ELF-1 (cell line): ENCODE measurements at regions not wholly inside any gene's neighbourhood (a gene's known extent, or its start where the extent isn't known, plus 50 kb on each side); places are given as distances from the start of the nearest gene placed in this dataset.

Experiments
- DNase-seq: peaks from one replicate; pipeline ENCODE4 v3.0.0-alpha.2; 2016; ENCODE audit warnings: low read depth, low spot score

DNA sequence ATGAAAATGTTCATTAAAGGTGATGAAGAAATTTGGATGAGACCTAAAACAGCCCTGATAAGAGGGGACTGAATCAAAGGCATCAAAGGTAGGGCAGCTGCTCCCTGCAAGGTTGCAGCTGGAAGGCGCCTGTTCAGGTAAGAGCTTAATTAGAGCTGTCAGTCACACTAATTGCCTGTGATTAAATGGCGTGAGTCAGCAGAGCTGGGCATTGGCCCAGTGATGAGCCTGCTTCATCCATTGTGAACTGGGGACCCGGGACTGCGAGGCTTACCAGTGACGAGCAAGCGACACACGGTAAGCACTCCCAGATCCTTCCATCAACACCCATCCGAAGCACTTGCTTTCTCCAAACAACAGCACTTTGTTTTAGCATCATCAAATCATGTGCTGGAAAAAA, 621.5 kb upstream of the CDH4 start:
- peak; percentile 81 for DNase-seq

DNA sequence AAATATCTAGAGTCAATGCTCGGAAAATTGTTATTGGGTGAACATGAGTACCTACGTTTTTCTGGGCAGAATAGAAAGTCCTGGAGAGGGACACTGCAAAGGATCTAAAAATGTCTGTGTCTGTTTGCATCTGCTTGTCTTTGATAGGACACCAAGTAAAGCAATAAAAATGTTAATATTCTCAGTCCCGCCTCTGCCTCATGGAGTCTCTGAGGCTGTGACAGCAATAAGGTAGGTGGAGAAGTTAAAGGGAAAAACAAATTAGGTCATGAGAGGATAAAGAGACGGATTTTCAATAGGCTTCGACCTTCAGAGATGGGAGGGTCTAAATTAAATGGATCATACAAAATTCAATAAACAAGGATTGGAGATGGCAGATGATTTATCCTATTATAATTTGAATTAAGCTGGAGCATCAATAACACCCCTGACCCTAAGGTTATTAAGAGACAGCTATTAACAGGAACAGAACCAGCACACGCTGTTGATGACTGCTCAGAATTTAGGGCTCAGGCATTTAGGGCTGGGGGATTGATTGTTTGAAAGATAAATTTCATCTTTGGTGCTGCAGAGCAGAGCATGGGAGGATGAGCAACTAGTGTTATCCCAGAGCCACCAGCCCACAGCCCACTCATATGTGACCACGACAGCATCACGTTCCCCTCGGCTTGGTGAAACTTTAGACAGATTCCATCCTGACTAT, 620.3 kb upstream of the CDH4 start:
- DNase-seq: no peak

GRCh38 chr20:60632391-60633262, 619.4 kb upstream of the CDH4 start:
- DNase-seq: no peak

GRCh38 chr20:60634491-60635172, 617.4 kb upstream of the CDH4 start:
- no peak for DNase-seq

DNA sequence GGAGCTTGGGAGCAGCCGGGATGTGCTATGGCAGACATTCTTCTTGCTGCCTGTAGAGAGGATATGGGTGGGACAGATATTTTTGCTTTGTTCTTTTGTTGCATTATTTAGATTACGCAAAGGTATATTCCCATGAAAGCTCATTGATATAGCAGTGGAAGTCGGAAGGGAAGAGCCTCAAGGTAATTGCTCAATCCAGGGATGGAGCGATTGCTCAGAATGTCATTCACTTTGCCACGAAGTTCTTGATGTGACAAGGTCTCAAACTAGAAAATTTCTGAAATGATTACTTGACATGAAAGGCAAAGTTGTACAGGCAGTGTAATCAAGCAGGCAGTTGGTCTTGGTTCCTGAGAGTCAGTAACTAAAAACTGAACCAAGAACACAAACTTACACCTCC, 615.6 kb upstream of the CDH4 start:
- no peak for DNase-seq

- no peak for DNase-seq
These were observed 614.3 kb upstream of the CDH4 start for GRCh38 chr20:60637801-60638200.

GRCh38 chr20:60638430-60639098, 613.5 kb upstream of the CDH4 start:
- no peak for DNase-seq

GRCh38 chr20:60641879-60642447, 610.1 kb upstream of the CDH4 start:
- DNase-seq: no peak

- DNase-seq: peak; percentile 11
These were observed 609.5 kb upstream of the CDH4 start for GRCh38 chr20:60642541-60642940.

DNA sequence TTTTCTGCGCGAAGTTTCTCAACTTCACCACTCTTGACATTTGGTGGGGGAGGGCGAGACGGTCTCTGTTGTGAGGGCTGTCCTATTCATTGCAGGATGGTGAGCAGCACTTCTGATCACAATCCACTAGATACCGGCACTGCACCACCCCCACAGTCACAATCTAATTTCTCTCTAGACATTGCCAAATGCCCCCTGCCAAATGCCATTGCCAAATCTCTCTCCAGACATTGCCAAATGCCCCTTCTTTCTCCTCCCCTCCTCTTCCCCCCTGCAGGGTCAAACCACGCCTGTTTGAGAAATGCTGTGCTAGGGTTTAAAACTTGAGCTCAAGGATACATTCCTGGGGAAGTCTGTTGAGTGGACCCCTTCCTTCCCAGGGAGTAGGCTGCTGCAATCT, 603.5 kb upstream of the CDH4 start:
- no peak for DNase-seq

DNA sequence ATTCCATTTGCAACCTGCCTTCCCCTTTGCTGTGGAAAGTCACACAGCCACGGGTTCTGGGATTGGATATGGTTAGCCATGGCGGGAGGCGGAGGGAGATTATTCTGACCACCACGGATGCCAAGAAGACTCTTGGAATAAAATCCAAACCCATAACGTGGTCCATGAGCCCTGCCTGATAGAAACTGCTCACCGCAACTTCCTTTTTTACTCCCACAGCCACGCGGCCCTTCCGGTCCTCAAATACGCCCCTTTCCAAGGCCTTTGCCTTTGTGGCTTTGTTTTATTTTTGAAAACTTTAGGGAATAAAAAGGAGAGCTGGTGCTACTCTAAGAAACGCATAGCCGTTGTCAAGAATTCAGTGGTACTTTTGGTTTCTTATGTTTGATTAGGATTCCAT, 602.5 kb upstream of the CDH4 start:
- no peak for DNase-seq

DNA sequence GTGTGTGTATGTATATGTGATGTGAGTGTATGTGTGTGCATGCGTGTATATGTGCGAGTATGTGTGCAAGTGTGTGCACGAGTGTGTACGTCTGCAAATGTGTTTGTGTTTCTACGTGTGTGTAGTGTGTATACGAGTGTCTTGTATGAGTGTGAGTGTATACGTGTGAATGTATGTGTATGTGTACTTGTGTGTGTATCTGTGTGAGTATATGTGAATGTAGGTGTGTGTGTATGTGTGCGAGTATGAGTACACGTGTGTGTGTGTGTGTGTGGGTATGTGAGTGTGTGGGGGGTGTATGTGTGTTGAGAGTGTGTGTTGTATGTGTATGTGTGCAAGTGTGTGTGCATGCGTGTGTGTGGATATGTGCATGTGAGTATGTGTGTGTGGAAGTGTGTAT, 602.0 kb upstream of the CDH4 start:
- no peak for DNase-seq

- no peak for DNase-seq
These were observed 600.0 kb upstream of the CDH4 start for GRCh38 chr20:60652046-60652445.

DNA sequence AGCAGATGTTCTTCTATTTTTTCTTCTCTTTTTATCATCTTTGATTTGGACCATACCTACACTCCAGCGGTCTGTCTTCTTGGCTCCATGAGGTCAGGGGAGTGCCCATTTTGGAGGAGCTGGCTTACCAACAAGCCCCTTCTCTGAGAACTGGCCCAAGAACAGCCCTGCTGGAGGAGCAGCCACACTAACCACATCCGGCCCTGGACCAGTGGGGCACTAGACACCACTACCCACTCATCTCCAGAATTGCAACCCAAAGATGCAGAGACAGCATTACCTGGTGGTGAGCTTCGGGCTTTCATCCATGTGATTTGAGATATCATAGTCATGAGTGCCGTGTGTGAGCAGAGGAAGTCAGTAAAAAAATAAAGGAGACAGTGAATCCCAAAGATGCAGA, 599.4 kb upstream of the CDH4 start:
- no peak for DNase-seq

GRCh38 chr20:60653111-60653845, 598.8 kb upstream of the CDH4 start:
- no peak for DNase-seq

GRCh38 chr20:60658681-60659080, 593.4 kb upstream of the CDH4 start:
- DNase-seq: peak; percentile 40

DNA sequence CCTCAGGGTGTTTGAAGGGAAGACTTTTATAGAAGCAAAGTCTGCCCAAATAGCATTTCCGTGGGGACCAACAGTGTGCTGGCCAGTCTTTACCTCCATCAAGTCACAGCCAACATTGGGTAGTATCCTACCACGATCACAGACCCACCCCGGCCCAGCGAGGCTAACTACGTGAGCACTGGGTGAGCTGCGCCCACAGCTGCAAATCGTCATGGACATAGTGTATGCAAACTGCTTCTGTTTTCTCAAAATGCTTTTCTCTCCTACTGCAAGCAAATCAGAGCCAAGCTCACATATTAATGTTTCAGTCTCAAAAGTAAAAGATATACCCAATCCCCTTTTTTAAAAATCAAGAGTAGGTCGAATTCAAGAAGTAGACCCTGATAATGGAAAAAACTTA, 592.8 kb upstream of the CDH4 start:
- no peak for DNase-seq

GRCh38 chr20:60662307-60662706, 589.8 kb upstream of the CDH4 start:
- DNase-seq: no peak

GRCh38 chr20:60664106-60664505, 588.0 kb upstream of the CDH4 start:
- DNase-seq: no peak

DNA sequence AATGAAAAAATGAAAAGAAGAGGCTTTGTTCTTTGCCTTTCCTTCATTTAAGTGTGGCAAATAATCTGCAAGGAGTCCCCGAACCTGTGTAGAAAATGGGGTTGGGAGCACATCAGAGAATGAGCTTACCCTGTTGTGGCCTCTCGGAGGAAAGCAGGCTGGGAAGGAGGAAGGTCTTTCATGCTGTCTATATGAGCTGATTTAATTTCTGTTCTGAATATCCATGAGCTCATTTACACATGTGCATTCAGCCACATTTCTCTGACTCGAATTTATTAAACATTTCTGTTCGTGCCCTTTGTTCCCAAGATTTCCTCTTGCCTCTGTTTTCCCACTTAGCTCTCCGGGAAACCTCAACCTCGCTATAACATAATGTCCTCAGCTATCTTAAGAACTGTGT, 584.4 kb upstream of the CDH4 start:
- no peak for DNase-seq

GRCh38 chr20:60669211-60669610, 582.9 kb upstream of the CDH4 start:
- no peak for DNase-seq
